Neural cell (in vitro differentiated cells): ENCODE measurements at regions not wholly inside any gene's neighbourhood (a gene's known extent, or its start where the extent isn't known, plus 50 kb on each side); places are given as distances from the start of the nearest gene placed in this dataset.

ENCODE experiments used
- CTCF ChIP-seq: fragments of 450-650 bp; IDR thresholded peaks from 2 replicates; pipeline ENCODE4 v1.5.1; 2014; ENCODE audit warnings: antibody characterized with exemption, mild to moderate bottlenecking, moderate library complexity; ENCODE audit not compliant: poor library complexity, severe bottlenecking
- EZH2 ChIP-seq: fragments of 200-600, 300-800 bp; shearing (Covaris generic), sonication (generic); IDR thresholded peaks from 2 replicates; pipeline ENCODE4 v1.6.1; 2014; ENCODE audit warnings: antibody characterized with exemption, low read length, borderline replicate concordance, mild to moderate bottlenecking; ENCODE audit not compliant: insufficient read depth, poor library complexity, severe bottlenecking
- RAD21 ChIP-seq: fragments of 450-650 bp; conservative IDR thresholded peaks from 2 replicates; pipeline ENCODE4 v1.6.1; 2014; ENCODE audit warnings: antibody characterized with exemption, mild to moderate bottlenecking, moderate library complexity
- TAF1 ChIP-seq: IDR thresholded peaks from 2 replicates; pipeline ENCODE4 v1.6.1; 2012; ENCODE audit warnings: low read depth

- TF ChIP-seq CTCF (no peak), RAD21 (no peak), EZH2 (no peak), TAF1 (no peak)
Measured at GRCh38 chr16:86986136-86986535, 331.1 kb downstream of the C16orf95 start.
